ENCODE measurements at regions not wholly inside any gene's neighbourhood (a gene's known extent, or its start where the extent isn't known, plus 50 kb on each side); places are given as distances from the start of the nearest gene placed in this dataset.

- Mint-ChIP-seq H3K4me3 (no peak overlapping the region), H3K36me3 (ENCODE audit: low read depth) (no peaks in the 10 kb centered on the region), H3K9me3 (peaks cover under 1% of the 10 kb centered on the region), H3K27ac (no peak overlapping the region), H3K4me1 (no peaks in the 10 kb centered on the region), H3K27me3 (no peaks in the 10 kb centered on the region)
- CTCF ChIA-PET: no interaction called here
- intact Hi-C loops (cut with micrococcal nuclease): no loop called here
- POLR2A ChIA-PET: no interaction called here
- TF ChIP-seq, protein P1, sequence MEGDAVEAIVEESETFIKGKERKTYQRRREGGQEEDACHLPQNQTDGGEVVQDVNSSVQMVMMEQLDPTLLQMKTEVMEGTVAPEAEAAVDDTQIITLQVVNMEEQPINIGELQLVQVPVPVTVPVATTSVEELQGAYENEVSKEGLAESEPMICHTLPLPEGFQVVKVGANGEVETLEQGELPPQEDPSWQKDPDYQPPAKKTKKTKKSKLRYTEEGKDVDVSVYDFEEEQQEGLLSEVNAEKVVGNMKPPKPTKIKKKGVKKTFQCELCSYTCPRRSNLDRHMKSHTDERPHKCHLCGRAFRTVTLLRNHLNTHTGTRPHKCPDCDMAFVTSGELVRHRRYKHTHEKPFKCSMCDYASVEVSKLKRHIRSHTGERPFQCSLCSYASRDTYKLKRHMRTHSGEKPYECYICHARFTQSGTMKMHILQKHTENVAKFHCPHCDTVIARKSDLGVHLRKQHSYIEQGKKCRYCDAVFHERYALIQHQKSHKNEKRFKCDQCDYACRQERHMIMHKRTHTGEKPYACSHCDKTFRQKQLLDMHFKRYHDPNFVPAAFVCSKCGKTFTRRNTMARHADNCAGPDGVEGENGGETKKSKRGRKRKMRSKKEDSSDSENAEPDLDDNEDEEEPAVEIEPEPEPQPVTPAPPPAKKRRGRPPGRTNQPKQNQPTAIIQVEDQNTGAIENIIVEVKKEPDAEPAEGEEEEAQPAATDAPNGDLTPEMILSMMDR (IDR thresholded peaks at IDR 0.05): no peak
- no peak for DNase-seq
- ATAC-seq (ENCODE audit: low read depth): no peak
These were observed 221.2 kb upstream of the BLID start for GRCh38 chr11:122337241-122337640.

- TF ChIP-seq, protein P1 (IDR thresholded peaks at IDR 0.05): no peak
- H3K4me1 Mint-ChIP-seq: no peaks in the 10 kb centered on the region
- H3K27ac Mint-ChIP-seq: no peak overlapping the region
- DNase-seq: no peak
- H3K27me3 Mint-ChIP-seq: no peaks in the 10 kb centered on the region
- H3K36me3 Mint-ChIP-seq (ENCODE audit: low read depth): no peaks in the 10 kb centered on the region
- no peak overlapping the region for H3K4me3 Mint-ChIP-seq
- H3K9me3 Mint-ChIP-seq: no peaks in the 10 kb centered on the region
- POLR2A ChIA-PET: no interaction called here
- CTCF ChIA-PET: no interaction called here
- intact Hi-C loops (cut with micrococcal nuclease): no loop called here
- no peak for ATAC-seq (ENCODE audit: low read depth)
These were observed 220.7 kb upstream of the BLID start for GRCh38 chr11:122336706-122337105.

DNA sequence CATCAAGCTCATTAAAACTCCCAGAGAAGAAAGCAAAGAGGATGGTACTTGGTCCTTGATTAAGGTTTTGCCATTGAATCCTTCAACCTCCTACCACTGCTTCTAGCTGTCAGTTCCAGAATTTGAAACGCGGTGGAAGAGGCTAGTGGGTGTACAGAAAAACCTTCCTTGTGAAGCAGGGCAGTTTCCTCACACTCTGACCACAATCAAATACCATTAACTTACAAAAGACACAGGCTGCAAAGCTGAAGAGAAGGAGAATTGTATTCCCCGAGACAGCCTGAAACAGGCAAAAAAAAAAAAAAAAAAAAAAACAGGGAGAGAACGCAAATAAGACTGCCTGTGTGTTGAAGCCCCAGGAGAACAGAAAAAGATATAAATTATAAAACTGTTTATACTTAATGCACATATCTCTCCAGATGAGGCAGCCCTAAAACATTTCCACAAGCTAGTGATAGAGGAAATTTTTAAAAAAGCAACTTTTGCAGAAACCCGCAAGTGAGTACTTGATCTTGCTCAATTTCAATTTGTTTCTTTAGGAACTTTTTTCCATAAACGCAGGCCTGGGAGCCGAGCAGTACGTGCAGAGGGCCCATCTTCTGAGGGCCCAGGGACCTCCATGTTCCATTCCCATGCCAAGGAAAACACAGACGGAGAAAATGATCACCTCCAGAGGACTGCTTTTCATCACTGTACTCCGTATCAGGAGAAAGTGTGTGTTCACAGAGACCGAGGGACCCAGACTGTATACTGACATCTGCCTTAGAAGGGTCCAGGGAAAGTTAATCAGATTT is 218.7 kb upstream of the BLID start:
- no peaks in the 10 kb centered on the region for H3K9me3 Mint-ChIP-seq
- H3K4me1 Mint-ChIP-seq: no peaks in the 10 kb centered on the region
- intact Hi-C loops (cut with micrococcal nuclease): no loop called here

GRCh38 chr11:122333467-122333866 is 217.5 kb upstream of the BLID start:
- H3K9me3 Mint-ChIP-seq: no peaks in the 10 kb centered on the region
- no peaks in the 10 kb centered on the region for H3K4me1 Mint-ChIP-seq
- ATAC-seq (ENCODE audit: low read depth): no peak
- no peaks in the 10 kb centered on the region for H3K36me3 Mint-ChIP-seq (ENCODE audit: low read depth)
- H3K27me3 Mint-ChIP-seq: no peaks in the 10 kb centered on the region
- CTCF ChIA-PET: no interaction called here
- no peak overlapping the region for H3K4me3 Mint-ChIP-seq
- DNase-seq: no peak
- intact Hi-C loops (cut with micrococcal nuclease): no loop called here
- TF ChIP-seq, protein P1 (IDR thresholded peaks at IDR 0.05): no peak
- H3K27ac Mint-ChIP-seq: no peak overlapping the region
- POLR2A ChIA-PET: no interaction called here

More for the DNA sequence above, 218.7 kb upstream of the BLID start:
- TF ChIP-seq, protein P1 (IDR thresholded peaks at IDR 0.05): no peak
- ChIA-PET POLR2A (no interaction called here), CTCF (no interaction called here)
- Mint-ChIP-seq H3K4me3 (no peak overlapping the region), H3K36me3 (ENCODE audit: low read depth) (no peaks in the 10 kb centered on the region), H3K27ac (no peak overlapping the region), H3K27me3 (no peaks in the 10 kb centered on the region)
- ATAC-seq (ENCODE audit: low read depth) (no peak), DNase-seq (no peak)

- ATAC-seq (ENCODE audit: low read depth): no peak
- Mint-ChIP-seq H3K9me3 (no peaks in the 10 kb centered on the region), H3K27ac (no peak overlapping the region), H3K27me3 (no peaks in the 10 kb centered on the region), H3K36me3 (ENCODE audit: low read depth) (no peaks in the 10 kb centered on the region), H3K4me1 (no peaks in the 10 kb centered on the region), H3K4me3 (no peak overlapping the region)
- no peak for DNase-seq
- ChIA-PET POLR2A (no interaction called here), CTCF (no interaction called here)
- TF ChIP-seq, protein P1 (IDR thresholded peaks at IDR 0.05): no peak
- intact Hi-C loops (cut with micrococcal nuclease): no loop called here
These were observed 215.1 kb upstream of the BLID start for GRCh38 chr11:122331079-122331478.

All from activated B cell treated with CpG ODN at 0.5 μM for 24 hours (primary cell).